DND-41 (cell line): ENCODE measurements at regions not wholly inside any gene's neighbourhood (a gene's known extent, or its start where the extent isn't known, plus 50 kb on each side); places are given as distances from the start of the nearest gene placed in this dataset.

ENCODE experiments used
- EZH2 ChIP-seq: IDR thresholded peaks from 3 replicates; pipeline ENCODE4 v1.6.1; 2012; ENCODE audit warnings: borderline replicate concordance, low read depth, mild to moderate bottlenecking, moderate library complexity, low read length, inconsistent platforms; ENCODE audit not compliant: severe bottlenecking
- TF ChIP-seq, protein P1 (sequence below): IDR thresholded peaks from 2 replicates; pipeline ENCODE4 v1.5.1; 2012; ENCODE audit warnings: borderline replicate concordance, low read length, moderate library complexity, mild to moderate bottlenecking; ENCODE audit not compliant: poor library complexity, severe bottlenecking; ENCODE audit errors: extremely low read depth

DNA sequence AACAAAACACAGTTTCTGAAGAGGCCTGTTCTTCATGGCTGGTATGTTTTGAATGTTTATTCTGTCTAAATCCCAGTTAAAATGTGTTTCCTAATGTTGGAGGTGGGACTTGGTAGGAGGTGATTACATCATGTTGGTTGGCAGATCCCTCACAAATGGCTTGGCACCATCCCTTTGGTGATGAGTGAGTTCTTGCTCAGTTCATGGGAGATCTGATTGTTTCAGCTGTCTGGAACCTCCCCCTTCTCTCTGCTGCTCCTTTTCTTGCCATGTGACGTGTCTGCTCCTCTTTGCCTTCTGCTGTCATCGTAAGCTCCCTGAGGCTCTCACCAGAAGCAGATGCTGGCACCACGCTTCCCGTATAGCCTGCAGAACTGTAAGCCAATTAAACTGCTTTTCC, 383.6 kb upstream of the TPK1 start:
- TF ChIP-seq EZH2: no peak
- TF ChIP-seq, protein P1, sequence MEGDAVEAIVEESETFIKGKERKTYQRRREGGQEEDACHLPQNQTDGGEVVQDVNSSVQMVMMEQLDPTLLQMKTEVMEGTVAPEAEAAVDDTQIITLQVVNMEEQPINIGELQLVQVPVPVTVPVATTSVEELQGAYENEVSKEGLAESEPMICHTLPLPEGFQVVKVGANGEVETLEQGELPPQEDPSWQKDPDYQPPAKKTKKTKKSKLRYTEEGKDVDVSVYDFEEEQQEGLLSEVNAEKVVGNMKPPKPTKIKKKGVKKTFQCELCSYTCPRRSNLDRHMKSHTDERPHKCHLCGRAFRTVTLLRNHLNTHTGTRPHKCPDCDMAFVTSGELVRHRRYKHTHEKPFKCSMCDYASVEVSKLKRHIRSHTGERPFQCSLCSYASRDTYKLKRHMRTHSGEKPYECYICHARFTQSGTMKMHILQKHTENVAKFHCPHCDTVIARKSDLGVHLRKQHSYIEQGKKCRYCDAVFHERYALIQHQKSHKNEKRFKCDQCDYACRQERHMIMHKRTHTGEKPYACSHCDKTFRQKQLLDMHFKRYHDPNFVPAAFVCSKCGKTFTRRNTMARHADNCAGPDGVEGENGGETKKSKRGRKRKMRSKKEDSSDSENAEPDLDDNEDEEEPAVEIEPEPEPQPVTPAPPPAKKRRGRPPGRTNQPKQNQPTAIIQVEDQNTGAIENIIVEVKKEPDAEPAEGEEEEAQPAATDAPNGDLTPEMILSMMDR: no peak
